Central memory CD4-positive, alpha-beta T cell (primary cell): ENCODE measurements at regions not wholly inside any gene's neighbourhood (a gene's known extent, or its start where the extent isn't known, plus 50 kb on each side); places are given as distances from the start of the nearest gene placed in this dataset.

ENCODE experiments used
- DNase-seq: peaks from one replicate; pipeline ENCODE4 v3.0.0; 2022

GRCh38 chr7:115883629-115884028, 146.9 kb downstream of the TFEC start:
- DNase-seq, result no peak

DNA sequence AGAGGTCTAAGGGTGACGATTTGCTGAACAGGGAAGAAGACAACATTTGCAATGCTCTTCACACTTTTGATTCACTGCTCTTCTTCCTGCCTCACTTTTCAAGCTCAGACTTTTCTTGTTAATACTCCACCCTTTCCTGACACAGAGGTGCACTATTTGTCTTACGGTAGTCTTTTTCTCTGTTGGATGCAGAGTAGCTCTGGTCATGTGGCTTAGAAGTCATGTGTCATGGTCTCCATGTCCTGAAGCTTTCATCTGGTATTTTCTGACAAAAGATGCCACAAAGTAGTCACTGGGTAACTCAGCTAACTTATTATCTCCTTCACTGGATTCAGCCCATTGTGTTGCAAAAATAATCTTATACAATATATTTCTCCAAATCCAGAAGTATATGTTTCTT, 149.1 kb downstream of the TFEC start:
- DNase-seq, result no peak

GRCh38 chr7:115879171-115879570, 151.4 kb downstream of the TFEC start:
- DNase-seq, result no peak

DNA sequence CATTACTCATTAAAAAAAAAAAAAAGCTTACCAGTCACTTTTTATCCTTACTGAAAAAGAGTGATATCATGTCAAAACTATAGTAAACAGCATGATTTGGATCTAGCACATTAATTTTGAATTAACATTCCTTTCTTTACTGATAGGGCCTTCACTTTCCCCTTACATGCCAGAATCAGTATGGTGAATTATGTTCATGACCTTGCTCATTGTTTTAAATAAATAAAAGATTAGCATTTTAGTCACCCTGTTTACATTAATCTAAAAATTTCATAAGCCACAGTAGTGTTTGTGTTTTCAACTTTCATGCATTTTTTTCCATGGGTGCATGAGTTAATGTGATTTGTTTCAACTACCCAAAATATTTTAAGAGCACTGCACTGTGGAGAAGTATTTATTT, 160.8 kb downstream of the TFEC start:
- DNase-seq, result no peak

GRCh38 chr7:115869190-115869589, 161.4 kb downstream of the TFEC start:
- no peak for DNase-seq

- no peak for DNase-seq
These were observed 162.2 kb downstream of the TFEC start for GRCh38 chr7:115868369-115868768.

DNA sequence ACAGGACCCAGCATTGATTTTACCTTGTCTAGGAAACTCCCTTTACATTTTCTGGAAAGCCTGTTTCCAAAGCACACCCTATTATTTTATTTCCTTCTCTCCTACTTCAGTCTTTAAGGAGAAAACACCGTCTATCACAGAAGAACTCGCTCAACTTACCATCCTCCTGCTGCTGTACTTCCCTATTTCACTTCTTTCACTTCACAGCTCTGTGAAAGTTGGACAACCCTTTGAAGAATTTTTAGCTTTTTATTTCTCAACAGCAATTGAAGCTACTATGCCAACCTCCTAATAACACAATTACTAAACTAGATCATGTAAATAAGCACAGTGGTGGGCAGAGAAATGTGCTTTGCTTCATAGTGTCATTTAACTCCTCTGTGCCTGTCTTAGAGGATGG, 166.5 kb downstream of the TFEC start:
- no peak for DNase-seq

DNA sequence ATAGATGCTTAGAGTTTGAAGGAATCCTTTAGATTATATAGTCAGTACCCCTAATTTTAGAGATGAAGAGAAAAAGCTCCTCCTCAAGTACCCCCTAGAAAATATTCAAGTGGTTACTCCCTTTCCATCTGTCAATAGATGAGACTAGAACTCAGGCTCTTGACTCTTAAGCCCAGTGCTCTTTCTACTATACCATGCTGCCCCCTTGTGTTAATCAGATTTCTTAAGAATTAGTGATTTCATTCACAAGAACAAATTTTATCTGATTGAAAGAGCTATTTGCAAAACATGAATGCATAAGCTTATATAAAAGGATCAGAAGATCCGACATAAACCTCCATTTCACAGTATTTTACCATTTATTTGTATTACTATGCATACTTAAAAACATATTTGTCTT, 179.3 kb downstream of the TFEC start:
- DNase-seq, result peak; percentile 9

- DNase-seq, result no peak
These were observed 179.8 kb downstream of the TFEC start for GRCh38 chr7:115850774-115851173.

DNA sequence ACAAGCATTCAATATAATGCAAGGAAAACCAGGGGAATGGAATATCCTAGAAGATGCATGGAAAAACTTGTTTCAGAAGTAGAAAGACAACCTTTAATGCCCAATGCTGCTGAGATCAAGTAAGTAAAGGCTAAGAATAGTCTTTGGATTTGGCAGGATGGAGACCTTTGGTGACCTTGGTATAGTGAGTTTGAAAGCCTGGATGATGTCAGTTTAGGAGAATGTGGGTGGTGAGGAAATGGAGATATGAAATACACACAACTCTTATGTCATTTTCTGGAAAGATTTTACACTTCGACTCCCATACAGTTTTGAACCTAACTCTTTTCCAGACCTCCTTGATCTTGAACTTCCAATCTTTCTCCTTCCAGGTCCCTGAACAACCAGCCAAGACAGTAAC, 185.7 kb downstream of the TFEC start:
- DNase-seq, result no peak

- no peak for DNase-seq
These were observed 189.9 kb downstream of the TFEC start for GRCh38 chr7:115840702-115841101.

- DNase-seq, result no peak
These were observed 191.7 kb downstream of the TFEC start for GRCh38 chr7:115838829-115839228.

DNA sequence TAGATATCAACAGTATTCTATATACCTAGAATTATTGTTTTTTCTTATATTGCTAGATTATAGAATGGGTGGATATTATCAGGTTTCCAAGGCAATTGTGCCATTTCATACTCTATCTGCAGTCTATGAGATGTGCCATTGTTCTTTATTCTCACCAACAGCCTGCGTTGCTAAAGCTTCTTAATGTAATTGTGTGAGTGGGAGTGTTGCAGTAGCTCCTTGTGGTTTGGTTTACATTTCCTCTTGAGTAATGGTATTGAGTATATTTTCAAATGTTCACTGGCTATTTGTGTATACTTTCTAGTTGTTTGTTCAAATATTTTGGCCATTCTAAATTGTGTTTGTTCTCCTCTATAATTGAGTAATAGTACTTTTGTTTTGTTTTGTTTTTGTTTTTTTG, 199.2 kb downstream of the TFEC start:
- DNase-seq, result no peak

DNA sequence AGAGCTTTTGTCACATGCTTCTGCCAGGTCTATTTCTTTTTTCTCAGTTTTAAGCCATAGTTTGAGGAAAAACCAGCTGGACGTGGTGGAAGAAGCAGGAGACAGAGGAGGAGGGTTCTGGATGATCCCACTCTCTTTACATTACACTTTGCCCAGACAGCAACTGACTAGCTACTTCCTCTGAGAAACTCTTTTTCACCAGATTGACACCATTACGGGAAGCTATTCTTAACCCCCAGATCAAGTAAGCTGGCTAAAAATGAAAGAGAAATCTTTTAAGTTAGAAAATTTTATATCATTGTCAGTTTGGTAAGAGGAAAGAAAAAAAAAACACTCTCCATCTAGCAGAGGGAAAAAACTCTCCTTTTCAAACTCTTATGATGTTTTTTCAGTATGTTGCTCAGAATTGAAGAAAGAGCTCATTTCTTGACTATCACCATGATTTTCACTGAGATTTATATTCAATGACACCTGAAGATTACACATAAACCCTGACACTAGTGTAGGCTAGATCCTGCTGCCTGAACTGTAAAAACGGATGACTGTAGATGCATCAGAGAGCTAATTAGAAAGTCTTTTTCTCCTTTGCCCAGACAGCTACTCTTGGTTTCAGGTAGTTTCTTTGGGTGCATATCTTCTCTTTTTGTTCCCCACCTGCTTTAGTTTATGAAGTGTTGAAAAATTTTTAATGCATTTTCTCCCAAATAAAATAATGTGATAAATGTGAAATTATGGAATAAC, 203.1 kb downstream of the TFEC start:
- DNase-seq, result no peak

GRCh38 chr7:115825456-115826115, 205.0 kb downstream of the TFEC start:
- DNase-seq, result no peak

DNA sequence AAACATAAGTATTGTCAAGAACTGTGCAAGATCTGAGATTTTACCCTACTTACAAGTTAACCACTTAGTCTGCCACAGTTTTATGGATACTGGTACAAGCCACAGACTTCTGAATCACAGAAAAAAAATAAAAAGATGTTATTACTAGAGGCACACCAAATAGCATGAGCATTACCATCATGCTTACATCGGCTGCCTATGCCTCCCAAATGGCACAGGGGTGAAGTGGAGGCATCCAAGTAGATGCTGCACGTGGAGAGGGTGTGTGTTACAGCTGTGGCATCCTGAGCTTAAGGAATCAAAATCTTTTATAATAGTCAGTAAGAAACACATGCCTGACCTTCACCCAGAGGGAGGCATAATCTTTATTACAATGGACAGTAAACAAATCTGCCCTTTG, 207.8 kb downstream of the TFEC start:
- DNase-seq, result no peak

DNA sequence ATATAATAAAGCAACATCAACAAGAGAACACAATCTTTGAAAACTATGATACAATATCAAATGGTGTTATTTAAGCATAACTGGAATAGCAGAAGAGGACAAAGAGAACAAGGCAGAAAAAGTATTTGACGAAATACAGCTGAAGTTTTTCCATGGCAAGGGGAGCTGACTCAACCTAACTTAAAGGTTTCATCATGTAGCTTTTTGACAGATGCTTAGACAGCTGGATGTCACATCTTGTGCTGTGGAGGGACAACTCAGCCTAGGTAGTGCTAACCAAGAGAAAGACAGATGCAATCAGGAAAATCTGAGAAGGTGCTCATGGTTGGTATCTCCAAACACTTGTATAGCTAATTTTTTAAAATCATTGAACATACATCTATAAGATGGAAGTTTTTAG, 208.2 kb downstream of the TFEC start:
- no peak for DNase-seq

DNA sequence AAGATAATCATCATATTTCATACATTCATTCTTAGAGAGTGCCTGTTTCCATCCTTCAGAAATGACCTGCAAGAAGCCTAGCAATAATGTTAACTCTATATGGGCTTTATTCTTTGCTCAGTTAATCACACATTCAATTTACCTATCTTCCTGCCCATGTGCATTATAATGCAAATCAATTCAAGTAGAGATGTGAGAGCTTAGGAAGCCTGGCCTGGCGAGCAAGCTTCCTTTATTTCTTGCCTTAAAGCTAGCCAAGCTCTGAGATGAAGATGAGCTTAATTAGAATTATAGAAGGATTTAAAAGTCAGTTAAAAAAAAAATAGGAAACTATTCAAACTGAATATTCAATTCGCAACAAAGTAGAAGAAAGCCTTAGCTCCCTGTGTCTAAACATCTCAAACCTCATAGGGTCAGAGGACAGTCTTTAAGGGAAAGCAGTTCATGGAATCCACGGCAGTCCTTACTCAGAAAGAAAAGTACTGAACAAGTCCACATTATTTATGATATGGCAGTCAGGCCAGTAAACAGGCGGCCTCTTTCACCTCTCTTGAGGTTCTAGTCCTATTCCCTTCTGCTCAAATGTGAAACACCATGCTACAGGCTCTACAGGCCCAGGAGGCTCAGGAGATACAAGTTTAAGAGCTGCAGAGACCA, 214.1 kb downstream of the TFEC start:
- no peak for DNase-seq

GRCh38 chr7:115812794-115813193, 217.8 kb downstream of the TFEC start:
- DNase-seq, result no peak

GRCh38 chr7:115805458-115805857, 225.1 kb downstream of the TFEC start:
- DNase-seq, result no peak

- DNase-seq, result no peak
These were observed 228.1 kb downstream of the TFEC start for GRCh38 chr7:115802415-115802814.

DNA sequence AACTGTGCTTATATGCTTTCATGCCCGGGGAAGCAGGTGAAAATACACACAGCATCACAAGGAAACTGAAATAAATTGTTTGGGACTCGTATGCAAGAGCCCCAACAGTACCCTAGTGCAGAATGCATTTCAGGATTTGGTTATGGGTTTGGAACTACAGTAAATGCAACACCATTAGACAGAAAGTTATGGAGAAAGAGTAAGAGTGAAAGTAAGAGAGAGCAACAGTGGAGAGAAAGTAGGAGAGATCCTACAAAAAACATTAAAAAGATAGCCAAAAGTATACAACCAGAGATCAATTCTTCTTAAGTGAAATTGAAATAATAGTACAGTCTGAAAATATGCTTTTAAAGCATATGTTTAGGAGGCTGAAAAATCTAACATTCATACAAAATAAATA, 231.1 kb downstream of the TFEC start:
- DNase-seq, result no peak

GRCh38 chr7:115793958-115794702, 236.4 kb downstream of the TFEC start:
- DNase-seq, result no peak

DNA sequence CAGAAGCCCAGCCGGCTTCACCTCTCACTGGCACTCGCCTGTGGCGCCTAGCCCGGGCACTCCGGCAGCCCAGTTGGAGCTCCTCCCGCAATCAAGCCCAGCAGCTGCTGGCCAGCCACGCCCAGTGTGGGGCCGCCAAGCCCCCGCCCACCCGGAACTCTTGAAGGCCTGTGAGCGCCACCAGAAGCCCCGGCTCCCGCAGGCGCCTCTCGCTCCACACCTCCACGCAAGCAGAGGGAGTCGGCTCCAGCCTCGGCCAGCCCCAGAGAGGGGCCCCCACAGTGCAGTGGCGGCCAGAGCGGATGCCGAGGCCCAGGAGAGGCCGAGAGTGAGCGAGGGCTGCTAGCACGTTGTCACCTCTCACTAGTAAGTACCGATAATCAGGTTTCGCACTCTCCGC, 240.7 kb downstream of the TFEC start:
- no peak for DNase-seq
